GM12891 (cell line): ENCODE measurements at regions not wholly inside any gene's neighbourhood (a gene's known extent, or its start where the extent isn't known, plus 50 kb on each side); places are given as distances from the start of the nearest gene placed in this dataset.

Source experiments
- PAX5 ChIP-seq: IDR thresholded peaks from 2 replicates; pipeline ENCODE4 v1.6.1; 2011; ENCODE audit warnings: low read length, moderate library complexity, mild to moderate bottlenecking; ENCODE audit not compliant: insufficient read depth, severe bottlenecking
- POLR2A ChIP-seq: IDR thresholded peaks from 2 replicates; pipeline ENCODE4 v1.6.1; 2011; ENCODE audit warnings: low read depth, low read length, control low read depth
- POLR2AphosphoS5 ChIP-seq: IDR thresholded peaks from 2 replicates; pipeline ENCODE4 v1.6.1; 2011; ENCODE audit warnings: low read depth, low read length, control low read depth
- POU2F2 ChIP-seq: IDR thresholded peaks from 2 replicates; pipeline ENCODE4 v1.6.1; 2011; ENCODE audit warnings: low read depth, mild to moderate bottlenecking, control low read depth, low read length, moderate library complexity
- SPI1 ChIP-seq: IDR thresholded peaks from 2 replicates; pipeline ENCODE4 v1.6.1; 2011; ENCODE audit warnings: low read depth, low read length, control low read depth
- TAF1 ChIP-seq: IDR thresholded peaks from 2 replicates; pipeline ENCODE4 v1.6.1; 2011; ENCODE audit warnings: low read depth, low read length, control low read depth

- TF ChIP-seq TAF1 = no peak
- no peak for TF ChIP-seq POLR2A
- TF ChIP-seq SPI1 = no peak
- no peak for TF ChIP-seq POLR2AphosphoS5
- no peak for TF ChIP-seq PAX5
- no peak for TF ChIP-seq POU2F2
These were observed 75.5 kb downstream of the MYCN start for GRCh38 chr2:16015903-16016265.
